ENCODE measurements at regions not wholly inside any gene's neighbourhood (a gene's known extent, or its start where the extent isn't known, plus 50 kb on each side); places are given as distances from the start of the nearest gene placed in this dataset.
A peak's percentile ranks its signal among the peaks of the same experiment; 100 is the strongest.

DNA sequence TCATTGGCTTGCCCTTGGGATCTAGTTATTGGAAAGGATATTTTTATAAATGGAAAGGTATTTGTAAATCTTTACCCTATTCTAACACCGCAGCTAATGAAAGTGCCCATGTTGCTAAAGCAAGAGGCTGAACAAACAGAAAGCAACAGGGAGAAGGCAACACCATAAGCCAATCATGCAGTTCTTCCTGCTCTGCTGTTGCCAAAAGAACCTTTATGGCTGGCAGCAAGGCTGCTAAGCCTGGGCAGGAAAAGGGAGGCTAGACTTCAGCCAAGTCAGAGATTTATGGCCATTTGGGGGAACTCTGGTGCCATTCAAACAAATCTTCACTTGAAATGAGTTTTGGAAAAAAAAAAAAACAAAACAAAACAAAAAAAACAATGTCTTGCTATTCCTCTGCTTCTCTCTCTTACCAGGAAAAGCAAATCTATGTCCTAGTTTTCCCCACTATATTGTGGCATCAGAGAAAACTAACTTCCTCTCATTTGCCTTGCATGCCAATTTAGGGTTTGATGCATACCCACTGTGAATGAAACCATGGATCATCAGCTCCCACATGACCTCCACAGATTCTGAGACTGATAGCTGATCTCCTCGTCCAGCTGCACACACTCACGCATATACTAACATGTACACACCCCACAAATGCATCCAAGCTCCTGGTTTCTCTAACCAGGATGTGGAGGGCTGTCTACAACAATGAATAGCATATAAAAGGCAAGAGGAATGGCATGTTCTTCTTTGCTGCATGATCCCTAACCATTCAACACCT is 179.3 kb downstream of the C1D start:
- TF ChIP-seq, protein P1, sequence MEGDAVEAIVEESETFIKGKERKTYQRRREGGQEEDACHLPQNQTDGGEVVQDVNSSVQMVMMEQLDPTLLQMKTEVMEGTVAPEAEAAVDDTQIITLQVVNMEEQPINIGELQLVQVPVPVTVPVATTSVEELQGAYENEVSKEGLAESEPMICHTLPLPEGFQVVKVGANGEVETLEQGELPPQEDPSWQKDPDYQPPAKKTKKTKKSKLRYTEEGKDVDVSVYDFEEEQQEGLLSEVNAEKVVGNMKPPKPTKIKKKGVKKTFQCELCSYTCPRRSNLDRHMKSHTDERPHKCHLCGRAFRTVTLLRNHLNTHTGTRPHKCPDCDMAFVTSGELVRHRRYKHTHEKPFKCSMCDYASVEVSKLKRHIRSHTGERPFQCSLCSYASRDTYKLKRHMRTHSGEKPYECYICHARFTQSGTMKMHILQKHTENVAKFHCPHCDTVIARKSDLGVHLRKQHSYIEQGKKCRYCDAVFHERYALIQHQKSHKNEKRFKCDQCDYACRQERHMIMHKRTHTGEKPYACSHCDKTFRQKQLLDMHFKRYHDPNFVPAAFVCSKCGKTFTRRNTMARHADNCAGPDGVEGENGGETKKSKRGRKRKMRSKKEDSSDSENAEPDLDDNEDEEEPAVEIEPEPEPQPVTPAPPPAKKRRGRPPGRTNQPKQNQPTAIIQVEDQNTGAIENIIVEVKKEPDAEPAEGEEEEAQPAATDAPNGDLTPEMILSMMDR (optimal IDR thresholded peaks at IDR 0.05 in 1 of 3, IDR thresholded peaks at IDR 0.05 in 1 of 3, conservative IDR thresholded peaks at IDR 0.05 in 1 of 3; ENCODE audit: extremely low read depth in 1 of 3, insufficient read depth in 2 of 3, low read length in 3 of 3), result no peak
- TF ChIP-seq EZH2 (IDR thresholded peaks at IDR 0.05; ENCODE audit: low read length), result no peak
- H3K36me3 ChIP-seq (ENCODE audit: control insufficient read depth in 2 of 2, extremely low read depth in 1 of 2, insufficient read depth in 2 of 2, low read length in 2 of 2), result no peaks in the 10 kb centered on the region
- H3K79me2 ChIP-seq (ENCODE audit: control insufficient read depth, insufficient read depth, low read length), result no peaks in the 10 kb centered on the region
- no peaks in the 10 kb centered on the region for H3K27me3 ChIP-seq (ENCODE audit: control insufficient read depth, extremely low read depth, insufficient read depth, low read length)
- peak overlapping the region; percentile 54 for H2AFZ ChIP-seq (ENCODE audit: control insufficient read depth, low read length)
- no peaks in the 10 kb centered on the region for H3K9me1 ChIP-seq (ENCODE audit: control insufficient read depth, extremely low read depth, insufficient read depth, low read length)
- no peaks in the 10 kb centered on the region for H3K9me3 ChIP-seq (ENCODE audit: control insufficient read depth, low read depth, low read length)
- DNase-seq (ENCODE audit: low read depth, low spot score), result no peak
- peak; percentile 69 for FAIRE-seq
- no peak overlapping the region for H3K4me3 ChIP-seq (ENCODE audit: control insufficient read depth in 2 of 3, extremely low read depth in 1 of 3, insufficient read depth in 2 of 3, low read depth in 1 of 3, low read length in 3 of 3)
- dilution Hi-C loops (cut with MboI; ENCODE audit: extremely low pct_ligation_motif_present, low sequenced_read_pairs), result no loop called here
- H3K9ac ChIP-seq (ENCODE audit: control insufficient read depth, extremely low read depth, insufficient read depth, low read length), result no peak overlapping the region
- no peaks in the 10 kb centered on the region for H4K20me1 ChIP-seq (ENCODE audit: control insufficient read depth, extremely low read depth, insufficient read depth, low read length)
- H3K27ac ChIP-seq (ENCODE audit: control insufficient read depth, insufficient read depth, low read length), result no peak overlapping the region
- H3K4me2 ChIP-seq (ENCODE audit: control insufficient read depth, extremely low read depth, insufficient read depth, low read depth, low read length), result no peak overlapping the region
- peaks cover 18% of the 10 kb centered on the region for H3K4me1 ChIP-seq (ENCODE audit: control insufficient read depth, extremely low read depth, insufficient read depth, low read length)

DNA sequence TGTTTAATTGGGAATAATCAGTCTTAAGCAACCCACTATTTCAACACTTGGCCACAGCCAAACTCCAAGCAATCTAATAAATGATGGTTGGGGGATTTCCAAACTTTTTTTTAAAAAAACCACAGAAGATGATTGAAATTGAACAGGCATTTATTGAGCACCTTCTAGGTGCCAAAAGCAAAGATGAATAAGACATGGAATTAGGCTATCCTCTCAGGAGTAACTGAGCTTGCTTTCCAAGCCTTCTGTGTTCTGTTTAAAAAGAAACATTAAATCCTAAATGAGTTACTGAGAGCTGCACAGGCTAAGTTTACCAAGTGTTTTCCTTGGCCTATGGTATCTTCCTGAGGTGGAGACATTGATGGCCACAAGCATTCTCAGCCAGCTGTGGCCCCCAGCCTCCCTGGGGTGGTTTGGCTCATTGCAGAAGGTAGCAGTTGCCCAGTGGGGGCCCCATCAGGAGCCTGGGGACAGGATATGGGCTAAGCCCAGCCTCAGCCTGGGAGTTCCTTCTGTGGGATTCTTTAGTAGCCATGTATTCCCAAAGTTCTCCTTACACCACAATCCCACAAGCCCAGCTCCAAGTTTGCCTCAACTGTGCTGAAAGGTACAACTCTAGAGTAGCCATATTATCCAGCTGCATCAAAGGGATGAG is 174.3 kb downstream of the C1D start:
- no peak for DNase-seq (ENCODE audit: low read depth, low spot score)
- TF ChIP-seq, protein P1 (optimal IDR thresholded peaks at IDR 0.05 in 1 of 3, IDR thresholded peaks at IDR 0.05 in 1 of 3, conservative IDR thresholded peaks at IDR 0.05 in 1 of 3; ENCODE audit: extremely low read depth in 1 of 3, insufficient read depth in 2 of 3, low read length in 3 of 3), result no peak
- TF ChIP-seq EZH2 (IDR thresholded peaks at IDR 0.05; ENCODE audit: low read length), result no peak
- Histone ChIP-seq H3K9ac (ENCODE audit: control insufficient read depth, extremely low read depth, insufficient read depth, low read length) (no peak overlapping the region), H2AFZ (ENCODE audit: control insufficient read depth, low read length) (no peak overlapping the region), H3K27me3 (ENCODE audit: control insufficient read depth, extremely low read depth, insufficient read depth, low read length) (no peaks in the 10 kb centered on the region), H3K4me3 (ENCODE audit: control insufficient read depth in 2 of 3, extremely low read depth in 1 of 3, insufficient read depth in 2 of 3, low read depth in 1 of 3, low read length in 3 of 3) (no peak overlapping the region), H4K20me1 (ENCODE audit: control insufficient read depth, extremely low read depth, insufficient read depth, low read length) (no peaks in the 10 kb centered on the region), H3K4me2 (ENCODE audit: control insufficient read depth, extremely low read depth, insufficient read depth, low read depth, low read length) (no peak overlapping the region), H3K27ac (ENCODE audit: control insufficient read depth, insufficient read depth, low read length) (no peak overlapping the region), H3K9me3 (ENCODE audit: control insufficient read depth, low read depth, low read length) (no peaks in the 10 kb centered on the region), H3K9me1 (ENCODE audit: control insufficient read depth, extremely low read depth, insufficient read depth, low read length) (no peaks in the 10 kb centered on the region), H3K36me3 (ENCODE audit: control insufficient read depth in 2 of 2, extremely low read depth in 1 of 2, insufficient read depth in 2 of 2, low read length in 2 of 2) (no peaks in the 10 kb centered on the region), H3K4me1 (ENCODE audit: control insufficient read depth, extremely low read depth, insufficient read depth, low read length) (no peaks in the 10 kb centered on the region), H3K79me2 (ENCODE audit: control insufficient read depth, insufficient read depth, low read length) (no peaks in the 10 kb centered on the region)
- dilution Hi-C loops (cut with MboI; ENCODE audit: extremely low pct_ligation_motif_present, low sequenced_read_pairs), result no loop called here
- no peak for FAIRE-seq
